H9 (cell line): ENCODE measurements at regions not wholly inside any gene's neighbourhood (a gene's known extent, or its start where the extent isn't known, plus 50 kb on each side); places are given as distances from the start of the nearest gene placed in this dataset.

ENCODE experiments used
- DNase-seq: peaks from one replicate; pipeline ENCODE4 v3.0.0-alpha.2; 2017
- H2AFZ ChIP-seq: one replicate; pipeline ENCODE4 v1.6.1; 2013; ENCODE audit warnings: mild to moderate bottlenecking, low read length, control low read depth, moderate library complexity
- H2AK5ac ChIP-seq: 2 replicates; pipeline ENCODE4 v1.6.1; 2013; ENCODE audit warnings: low read length, control low read depth, mixed read lengths; ENCODE audit not compliant: insufficient read length
- H2BK120ac ChIP-seq: one replicate; pipeline ENCODE4 v1.6.1; 2013; ENCODE audit warnings: low read depth, mild to moderate bottlenecking, low read length, control low read depth, inconsistent platforms; ENCODE audit not compliant: poor library complexity, severe bottlenecking
- H2BK12ac ChIP-seq: 2 replicates; pipeline ENCODE4 v1.6.1; 2013; ENCODE audit warnings: low read length, control low read depth, mixed read lengths, low read depth; ENCODE audit not compliant: insufficient read length
- H2BK15ac ChIP-seq: 2 replicates; pipeline ENCODE4 v1.6.1; 2013; ENCODE audit warnings: low read depth, low read length, control low read depth
- H2BK20ac ChIP-seq: one replicate; pipeline ENCODE4 v1.6.1; 2013; ENCODE audit warnings: low read depth, mild to moderate bottlenecking, low read length, control low read depth, inconsistent platforms; ENCODE audit not compliant: poor library complexity, severe bottlenecking
- H2BK5ac ChIP-seq: 2 replicates; pipeline ENCODE4 v1.6.1; 2013; ENCODE audit warnings: low read length, control low read depth, mixed read lengths; ENCODE audit not compliant: insufficient read length
- H3K14ac ChIP-seq: 2 replicates; pipeline ENCODE4 v1.6.1; 2013; ENCODE audit warnings: low read length, control low read depth; ENCODE audit not compliant: insufficient read depth
- H3K18ac ChIP-seq: 2 replicates; pipeline ENCODE4 v1.6.1; 2013; ENCODE audit warnings: low read depth, mild to moderate bottlenecking, mixed read lengths, low read length, control low read depth; ENCODE audit not compliant: insufficient read length
- H3K23ac ChIP-seq: 2 replicates; pipeline ENCODE4 v1.6.1; 2013; ENCODE audit warnings: low read length, control low read depth, mixed read lengths, low read depth; ENCODE audit not compliant: insufficient read length
- H3K23me2 ChIP-seq: 2 replicates; pipeline ENCODE4 v1.6.1; 2013; ENCODE audit warnings: low read depth, mild to moderate bottlenecking, mixed read lengths, low read length, control low read depth; ENCODE audit not compliant: insufficient read length, poor library complexity, severe bottlenecking
- H3K27ac ChIP-seq: 2 replicates; pipeline ENCODE4 v1.5.1; 2013; ENCODE audit warnings: low read length, control low read depth, mixed read lengths, low read depth; ENCODE audit not compliant: insufficient read length
- H3K27me3 ChIP-seq: 2 replicates; pipeline ENCODE4 v1.6.1; 2013; ENCODE audit warnings: low read length, control low read depth, inconsistent platforms; ENCODE audit not compliant: insufficient read depth
- H3K4ac ChIP-seq: 2 replicates; pipeline ENCODE4 v1.6.1; 2013; ENCODE audit warnings: low read depth, mild to moderate bottlenecking, control low read depth, inconsistent platforms, low read length, moderate library complexity
- H3K4me1 ChIP-seq: 2 replicates; pipeline ENCODE4 v1.6.1; 2013; ENCODE audit warnings: low read length, control low read depth, inconsistent platforms; ENCODE audit not compliant: insufficient read depth
- H3K4me2 ChIP-seq: 2 replicates; pipeline ENCODE4 v1.6.1; 2013; ENCODE audit warnings: low read length, control low read depth, mixed read lengths; ENCODE audit not compliant: insufficient read length, insufficient read depth
- H3K56ac ChIP-seq: 2 replicates; pipeline ENCODE4 v1.6.1; 2013; ENCODE audit warnings: low read depth, mild to moderate bottlenecking, mixed read lengths, low read length, control low read depth; ENCODE audit not compliant: insufficient read length
- H3K79me1 ChIP-seq: 2 replicates; pipeline ENCODE4 v1.6.1; 2013; ENCODE audit warnings: low read depth, mild to moderate bottlenecking, moderate library complexity, low read length, control low read depth, inconsistent platforms; ENCODE audit not compliant: insufficient read depth, poor library complexity, severe bottlenecking
- H3K79me2 ChIP-seq: 2 replicates; pipeline ENCODE4 v1.6.1; 2013; ENCODE audit warnings: low read length, control low read depth, inconsistent platforms; ENCODE audit not compliant: insufficient read depth
- H3K9ac ChIP-seq: 2 replicates; pipeline ENCODE4 v1.6.1; 2013; ENCODE audit warnings: low read length, control low read depth, mixed read lengths; ENCODE audit not compliant: insufficient read length; ENCODE audit errors: extremely low read depth
- H3K9me3 ChIP-seq: one replicate; pipeline ENCODE4 v1.6.1; 2013; ENCODE audit warnings: low read depth, low read length, inconsistent platforms; ENCODE audit not compliant: control insufficient read depth
- H3T11ph ChIP-seq: one replicate; pipeline ENCODE4 v1.6.1; 2013; ENCODE audit warnings: mild to moderate bottlenecking, low read length, control low read depth, inconsistent platforms
- H4K20me1 ChIP-seq: one replicate; pipeline ENCODE4 v1.6.1; 2013; ENCODE audit not compliant: control insufficient read depth, insufficient read length, insufficient read depth
- H4K5ac ChIP-seq: 2 replicates; pipeline ENCODE4 v1.6.1; 2013; ENCODE audit warnings: low read depth, mild to moderate bottlenecking, mixed read lengths, low read length, control low read depth; ENCODE audit not compliant: insufficient read length
- H4K8ac ChIP-seq: replicated peaks from 2 replicates; pipeline ENCODE4 v1.6.1; 2013; ENCODE audit warnings: low read length, control low read depth, mixed read lengths, low read depth; ENCODE audit not compliant: insufficient read length
- H4K91ac ChIP-seq: 2 replicates; pipeline ENCODE4 v1.6.1; 2013; ENCODE audit warnings: low read depth, mild to moderate bottlenecking, moderate library complexity, mixed read lengths, low read length, control low read depth; ENCODE audit not compliant: insufficient read length
- H3K27ac Mint-ChIP-seq, 3 experiments: 2 replicates in 2 of 3; 3 replicates in 1 of 3; pipeline ENCODE4 v1.8.0; 2020 to 2021; ENCODE audit warnings: mixed read lengths in 3 of 3, mild to moderate bottlenecking in 1 of 3, moderate library complexity in 1 of 3
- H3K27me3 Mint-ChIP-seq: 2 replicates; pipeline ENCODE4 v1.8.0; 2021; ENCODE audit warnings: low read depth, mild to moderate bottlenecking, moderate library complexity, mixed read lengths
- H3K36me3 Mint-ChIP-seq, 3 experiments: 2 replicates in 2 of 3; 3 replicates in 1 of 3; pipeline ENCODE4 v1.8.0; 2020 to 2021; ENCODE audit warnings: low read depth in 3 of 3, mixed read lengths in 3 of 3; ENCODE audit not compliant: insufficient read depth in 1 of 3
- H3K4me1 Mint-ChIP-seq, 2 experiments: 2 replicates each; pipeline ENCODE4 v1.8.0; 2020; ENCODE audit warnings: mixed read lengths in 2 of 2
- H3K4me3 Mint-ChIP-seq, 2 experiments: 2 replicates in 1 of 2; 3 replicates in 1 of 2; pipeline ENCODE4 v1.8.0; 2020 to 2021; ENCODE audit warnings: mild to moderate bottlenecking in 2 of 2, mixed read lengths in 2 of 2, moderate library complexity in 1 of 2
- H3K9me3 Mint-ChIP-seq, 2 experiments: 2 replicates in 1 of 2; 3 replicates in 1 of 2; pipeline ENCODE4 v1.8.0; 2020; ENCODE audit warnings: mild to moderate bottlenecking in 2 of 2, mixed read lengths in 2 of 2, moderate library complexity in 1 of 2
- CTCF ChIP-seq: fragments of 200-600 bp; sonication (generic); conservative IDR thresholded peaks from 3 replicates; pipeline ENCODE4 v1.8.0; 2021; ENCODE audit warnings: antibody characterized with exemption, mild to moderate bottlenecking
- WGBS: extraction: QIAGEN DNeasy Blood & Tissue Kit; methylation state at CpG from one replicate; pipeline ENCODE4 v1.1.7; 2013; ENCODE audit warnings: missing lambda C conversion rate, low lambda C conversion rate, mixed read lengths; ENCODE audit not compliant: insufficient read length; ENCODE audit errors: extremely low coverage; 5-methylcytosine and 5-hydroxymethylcytosine counted together

- no peaks in the 10 kb centered on the region for H4K20me1 ChIP-seq
- DNase-seq = no peak
- no peak overlapping the region for H3K56ac ChIP-seq
- H3K23me2 ChIP-seq = no peaks in the 10 kb centered on the region
- no peak overlapping the region for H3K27ac ChIP-seq
- no peak overlapping the region for H3K4ac ChIP-seq
- no peaks in the 10 kb centered on the region for H3K9me3 Mint-ChIP-seq
- H3K9ac ChIP-seq = no peak overlapping the region
- H3K36me3 Mint-ChIP-seq = no peaks in the 10 kb centered on the region; a peak in 1 of 7 replicates
- H3K27me3 Mint-ChIP-seq = no peaks in the 10 kb centered on the region
- H3K4me3 Mint-ChIP-seq = no peak overlapping the region
- no peak overlapping the region for H2AFZ ChIP-seq
- no peak overlapping the region for H4K5ac ChIP-seq
- no peaks in the 10 kb centered on the region for H3K9me3 ChIP-seq
- no peak overlapping the region for H2BK5ac ChIP-seq
- H2BK12ac ChIP-seq = no peak overlapping the region
- H2BK120ac ChIP-seq = no peak overlapping the region
- no peak overlapping the region for H3K27ac Mint-ChIP-seq
- no peaks in the 10 kb centered on the region for H3K79me1 ChIP-seq
- TF ChIP-seq CTCF = no peak
- no peak overlapping the region for H2BK15ac ChIP-seq
- no peak overlapping the region for H3K4me2 ChIP-seq
- H2AK5ac ChIP-seq = no peak overlapping the region
- H3K27me3 ChIP-seq = no peaks in the 10 kb centered on the region
- no peak overlapping the region for H2BK20ac ChIP-seq
- peaks cover 15 to 16% of the 10 kb centered on the region in 2 experiments for H3K4me1 Mint-ChIP-seq
- no peaks in the 10 kb centered on the region; the same call in 1 of the 2 replicates for H3K4me1 ChIP-seq
- H4K8ac ChIP-seq = no peak overlapping the region
- H3K23ac ChIP-seq = no peak overlapping the region
- no peaks in the 10 kb centered on the region for H3K79me2 ChIP-seq
- no peak overlapping the region for H3K14ac ChIP-seq
- H4K91ac ChIP-seq = no peak overlapping the region
- no CpG with 5 or more reads among the region's 4 CpGs for WGBS
- H3K18ac ChIP-seq = no peak overlapping the region
- no peak overlapping the region for H3T11ph ChIP-seq
Observed at GRCh38 chr15:94079968-94080367, 151.4 kb upstream of the MCTP2 start.
